ENCODE measurements at regions not wholly inside any gene's neighbourhood (a gene's known extent, or its start where the extent isn't known, plus 50 kb on each side); places are given as distances from the start of the nearest gene placed in this dataset.

- H3K9me3 ChIP-seq = no peaks in the 10 kb centered on the region
- H3K4me3 ChIP-seq = no peak overlapping the region
- DNase-seq (ENCODE audit: low spot score) = no peak
- no peak for TF ChIP-seq CTCF (IDR thresholded peaks at IDR 0.05)
- no peaks in the 10 kb centered on the region for H3K4me1 ChIP-seq
- no peak overlapping the region for H3K27ac ChIP-seq
- no peaks in the 10 kb centered on the region for H3K36me3 ChIP-seq
- H3K27me3 ChIP-seq = no peaks in the 10 kb centered on the region
Measured at GRCh38 chr10:47078393-47079203, 167.4 kb downstream of the PTPN20 start.

- Histone ChIP-seq H3K36me3 (no peaks in the 10 kb centered on the region), H3K9me3 (no peaks in the 10 kb centered on the region), H3K27me3 (no peaks in the 10 kb centered on the region), H3K4me1 (no peaks in the 10 kb centered on the region), H3K4me3 (no peak overlapping the region), H3K27ac (no peak overlapping the region)
- DNase-seq (ENCODE audit: low spot score) = no peak
- no peak for TF ChIP-seq CTCF (IDR thresholded peaks at IDR 0.05)
Measured at GRCh38 chr10:47079204-47079580, 168.0 kb downstream of the PTPN20 start.

GRCh38 chr10:47081264-47081663 lies 170.0 kb downstream of the PTPN20 start:
- Histone ChIP-seq H3K36me3 (no peaks in the 10 kb centered on the region), H3K4me3 (no peak overlapping the region), H3K27ac (no peak overlapping the region), H3K27me3 (no peaks in the 10 kb centered on the region), H3K9me3 (no peaks in the 10 kb centered on the region), H3K4me1 (no peaks in the 10 kb centered on the region)
- no peak for TF ChIP-seq CTCF (IDR thresholded peaks at IDR 0.05)
- DNase-seq (ENCODE audit: low spot score) = no peak

- H3K36me3 ChIP-seq = no peaks in the 10 kb centered on the region
- no peak overlapping the region for H3K27ac ChIP-seq
- no peaks in the 10 kb centered on the region for H3K9me3 ChIP-seq
- no peak overlapping the region for H3K4me3 ChIP-seq
- no peaks in the 10 kb centered on the region for H3K27me3 ChIP-seq
- no peak for DNase-seq (ENCODE audit: low spot score)
- no peak for TF ChIP-seq CTCF (IDR thresholded peaks at IDR 0.05)
- H3K4me1 ChIP-seq = no peaks in the 10 kb centered on the region
Measured at GRCh38 chr10:47082055-47082784, 171.0 kb downstream of the PTPN20 start.

- H3K27ac ChIP-seq = no peak overlapping the region
- no peaks in the 10 kb centered on the region for H3K36me3 ChIP-seq
- H3K27me3 ChIP-seq = no peaks in the 10 kb centered on the region
- no peaks in the 10 kb centered on the region for H3K4me1 ChIP-seq
- no peak for TF ChIP-seq CTCF (IDR thresholded peaks at IDR 0.05)
- H3K9me3 ChIP-seq = no peaks in the 10 kb centered on the region
- H3K4me3 ChIP-seq = no peak overlapping the region
- DNase-seq (ENCODE audit: low spot score) = no peak
Measured at GRCh38 chr10:47087667-47088066, 176.4 kb downstream of the PTPN20 start.

All from right atrium auricular region (tissue), 2 donors.